ENCODE measurements at regions not wholly inside any gene's neighbourhood (a gene's known extent, or its start where the extent isn't known, plus 50 kb on each side); places are given as distances from the start of the nearest gene placed in this dataset.

- H3K9me3 ChIP-seq, result peaks cover 9 to 27% of the 10 kb centered on the region in 2 donors
- no peaks in the 10 kb centered on the region for H3K27me3 ChIP-seq
These were observed 56.9 kb upstream of the SMIM23 start for GRCh38 chr5:171728686-171729085.

More at GRCh38 chr5:171728686-171729085, 56.9 kb upstream of the SMIM23 start:
- intact Hi-C loops (cut with DNase I), result no loop called here
- Histone ChIP-seq H3K4me3 (no peak overlapping the region), H3K27ac (no peak overlapping the region), H3K4me1 (no peaks in the 10 kb centered on the region), H3K36me3 (no peaks in the 10 kb centered on the region)
- no peak for TF ChIP-seq CTCF (IDR thresholded peaks at IDR 0.05)
- no peak for DNase-seq (ENCODE audit: low spot score in 2 of 2)

Data from ascending aorta (tissue), 2 donors.